OCI-LY3 (cell line): ENCODE measurements at regions not wholly inside any gene's neighbourhood (a gene's known extent, or its start where the extent isn't known, plus 50 kb on each side); places are given as distances from the start of the nearest gene placed in this dataset.
A peak's percentile ranks its signal among the peaks of the same experiment; 100 is the strongest.

Source experiments
- H2AFZ ChIP-seq: fragments of 200-600, 300-600 bp; shearing (Covaris generic); 2 replicates; pipeline ENCODE4 v1.6.0; 2014; ENCODE audit warnings: antibody characterized with exemption, low read depth, low read length
- H3K27ac ChIP-seq: fragments of 200-600, 300-600 bp; sonication (generic); 2 replicates; pipeline ENCODE4 v1.5.1; 2014; ENCODE audit warnings: mild to moderate bottlenecking, low read length, moderate library complexity, mixed read lengths
- H3K27me3 ChIP-seq: fragments of 200-600, 300-600 bp; sonication (generic); 2 replicates; pipeline ENCODE4 v1.6.1; 2014; ENCODE audit warnings: low read depth, low read length, mixed read lengths
- H3K36me3 ChIP-seq: fragments of 200-600, 300-600 bp; sonication (generic); replicated peaks from 2 replicates; pipeline ENCODE3; 2014; ENCODE audit warnings: low read depth, low read length, mixed read lengths
- H3K4me1 ChIP-seq: fragments of 300-600, 200-600 bp; sonication (generic); 2 replicates; pipeline ENCODE4 v1.6.1; 2014; ENCODE audit warnings: low read length, mixed read lengths
- H3K4me2 ChIP-seq: fragments of 200-600, 300-600 bp; sonication (generic); 2 replicates; pipeline ENCODE4 v1.6.1; 2014; ENCODE audit warnings: low read length, mixed read lengths
- H3K4me3 ChIP-seq: fragments of 300-600, 200-600 bp; sonication (generic); 2 replicates; pipeline ENCODE4 v1.5.1; 2014; ENCODE audit warnings: antibody characterized with exemption, mild to moderate bottlenecking, low read length, moderate library complexity
- H3K79me2 ChIP-seq: fragments of 300-600, 200-600 bp; shearing (Covaris generic); 2 replicates; pipeline ENCODE4 v1.6.1; 2014; ENCODE audit warnings: mild to moderate bottlenecking, low read length, mixed read lengths
- H3K9ac ChIP-seq: fragments of 300-600, 200-600 bp; shearing (Covaris generic); 2 replicates; pipeline ENCODE4 v1.6.0; 2014; ENCODE audit warnings: mild to moderate bottlenecking, low read length, moderate library complexity
- H3K9me3 ChIP-seq: fragments of 200-600, 300-600 bp; shearing (Covaris generic); 2 replicates; pipeline ENCODE4 v1.6.1; 2014; ENCODE audit warnings: low read length, mixed read lengths; ENCODE audit not compliant: insufficient read depth
- H4K20me1 ChIP-seq: fragments of 200-600, 300-600 bp; sonication (generic); 2 replicates; pipeline ENCODE4 v1.6.1; 2016; ENCODE audit warnings: low read length, mixed read lengths; ENCODE audit not compliant: insufficient read depth
- CTCF ChIP-seq: fragments of 200-600, 300-600 bp; sonication (generic); IDR thresholded peaks from 2 replicates; pipeline ENCODE4 v1.5.1; 2014; ENCODE audit warnings: antibody characterized with exemption, low read length, low read depth
- EZH2phosphoT487 ChIP-seq: fragments of 200-600 bp; shearing (Covaris generic); IDR thresholded peaks from 2 replicates; pipeline ENCODE4 v1.6.1; 2018; ENCODE audit warnings: antibody characterized with exemption, mixed run types, low read depth

DNA sequence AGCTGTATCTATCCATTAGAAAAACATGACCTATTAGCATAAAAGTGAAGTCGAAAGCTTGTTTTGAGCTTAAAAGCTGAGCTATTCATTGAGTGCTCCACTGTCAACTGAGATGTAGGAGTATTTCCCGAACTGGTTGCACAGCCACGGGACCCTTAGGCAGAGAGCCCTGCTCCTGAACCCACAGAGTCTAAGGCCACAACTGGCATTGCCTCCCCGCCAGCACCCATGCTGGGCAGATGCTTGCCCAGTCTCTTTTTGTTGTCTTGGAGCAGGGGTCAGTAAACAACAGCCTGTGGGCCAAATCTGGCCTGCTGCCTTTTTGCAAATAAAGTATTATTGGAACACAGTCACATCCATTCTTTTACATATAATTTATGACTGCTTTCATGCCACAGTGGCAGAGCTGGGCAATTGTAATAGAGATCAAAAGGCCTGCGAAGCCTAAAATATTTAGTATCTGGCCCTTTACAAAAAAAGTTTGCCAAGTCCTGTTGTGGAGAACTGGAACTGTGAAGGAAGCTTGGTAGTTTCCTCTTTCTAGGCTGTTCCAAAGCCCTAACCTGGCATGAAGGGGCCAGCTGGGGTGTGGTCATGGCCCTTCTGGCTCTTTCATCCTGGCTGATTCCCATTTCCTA lies 58.4 kb upstream of the WAPL start:
- H3K27ac ChIP-seq, result no peak overlapping the region
- H3K9me3 ChIP-seq, result no peaks in the 10 kb centered on the region
- no peaks in the 10 kb centered on the region for H4K20me1 ChIP-seq
- no peaks in the 10 kb centered on the region for H3K36me3 ChIP-seq
- H3K4me1 ChIP-seq, result no peaks in the 10 kb centered on the region
- no peak overlapping the region for H3K9ac ChIP-seq
- H2AFZ ChIP-seq, result no peak overlapping the region
- TF ChIP-seq CTCF (no peak), EZH2phosphoT487 (no peak)
- no peaks in the 10 kb centered on the region for H3K79me2 ChIP-seq
- H3K27me3 ChIP-seq, result peaks cover 3% of the 10 kb centered on the region; the same call in 1 of the 2 replicates
- H3K4me3 ChIP-seq, result no peak overlapping the region
- H3K4me2 ChIP-seq, result no peak overlapping the region

GRCh38 chr10:86580521-86580891 lies 58.9 kb upstream of the WAPL start:
- Histone ChIP-seq H3K27me3 (peaks cover 3% of the 10 kb centered on the region; the same call in 1 of the 2 replicates), H3K9me3 (no peaks in the 10 kb centered on the region), H4K20me1 (no peaks in the 10 kb centered on the region), H2AFZ (no peak overlapping the region), H3K9ac (no peak overlapping the region), H3K27ac (no peak overlapping the region), H3K36me3 (no peaks in the 10 kb centered on the region), H3K79me2 (no peaks in the 10 kb centered on the region), H3K4me1 (no peaks in the 10 kb centered on the region), H3K4me2 (no peak overlapping the region), H3K4me3 (no peak overlapping the region)
- TF ChIP-seq CTCF, result no peak

GRCh38 chr10:86583983-86584382 lies 62.4 kb upstream of the WAPL start:
- Histone ChIP-seq H3K9me3 (no peaks in the 10 kb centered on the region), H4K20me1 (no peaks in the 10 kb centered on the region), H3K4me1 (no peaks in the 10 kb centered on the region), H3K27ac (no peak overlapping the region), H3K9ac (no peak overlapping the region), H3K36me3 (no peaks in the 10 kb centered on the region), H3K27me3 (peaks cover 3% of the 10 kb centered on the region; the same call in 1 of the 2 replicates), H3K4me3 (no peak overlapping the region), H3K79me2 (no peaks in the 10 kb centered on the region), H2AFZ (no peak overlapping the region), H3K4me2 (no peak overlapping the region)
- peak; percentile 32 for TF ChIP-seq CTCF
- no peak for TF ChIP-seq EZH2phosphoT487

DNA sequence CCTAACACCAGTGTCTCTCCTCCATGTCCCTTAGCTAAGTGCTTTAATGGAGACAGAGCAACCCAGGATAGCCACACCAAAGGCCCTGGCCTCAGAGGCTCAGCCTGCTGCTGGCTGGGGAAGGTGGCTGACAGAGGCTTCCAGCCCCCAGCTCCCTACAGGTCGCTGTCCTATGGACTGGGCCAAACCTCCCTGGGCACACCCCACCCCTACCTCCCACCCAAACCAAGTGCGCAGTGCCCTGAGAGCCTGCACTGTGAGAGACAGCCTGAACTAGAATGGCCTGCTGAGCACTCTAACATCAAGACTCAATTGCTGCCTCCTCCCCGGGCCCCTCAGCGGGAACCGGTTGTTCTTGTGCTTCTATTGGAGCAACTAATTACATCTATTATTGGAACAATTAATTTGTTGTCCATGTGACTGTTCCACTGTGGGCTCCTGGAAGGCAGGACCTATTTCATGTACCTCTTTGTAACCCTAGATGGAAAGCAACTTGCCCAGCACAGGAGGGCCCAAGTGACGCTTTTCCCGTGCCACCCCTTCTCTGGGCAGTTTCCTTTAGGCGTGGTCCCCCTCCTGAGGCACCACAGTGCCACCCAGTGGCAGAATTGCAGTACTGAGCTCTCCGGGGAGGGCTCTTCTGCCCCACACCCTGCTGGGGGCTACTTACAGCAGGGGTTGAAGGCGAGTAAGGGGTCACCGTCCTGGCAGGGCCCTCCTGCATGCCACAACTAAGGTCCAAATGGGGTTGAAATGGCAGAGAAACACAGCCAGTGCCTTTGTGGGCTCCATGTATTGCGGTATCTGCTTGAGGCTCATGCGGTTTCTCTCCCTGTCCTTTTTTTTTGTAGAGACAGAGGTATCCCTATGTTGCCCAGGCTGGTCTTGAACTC lies 63.7 kb upstream of the WAPL start:
- Histone ChIP-seq H3K9me3 (no peaks in the 10 kb centered on the region), H3K4me2 (peak overlapping the region; percentile 53), H3K36me3 (no peaks in the 10 kb centered on the region), H3K27me3 (peaks cover 3% of the 10 kb centered on the region; the same call in 1 of the 2 replicates), H3K79me2 (no peaks in the 10 kb centered on the region), H3K4me3 (no peak overlapping the region), H2AFZ (peak overlapping the region; percentile 62), H4K20me1 (no peaks in the 10 kb centered on the region), H3K4me1 (no peaks in the 10 kb centered on the region), H3K27ac (no peak overlapping the region), H3K9ac (no peak overlapping the region)
- no peak for TF ChIP-seq EZH2phosphoT487
- TF ChIP-seq CTCF, result peak; percentile 83
